GM12878 (cell line): ENCODE measurements at regions not wholly inside any gene's neighbourhood (a gene's known extent, or its start where the extent isn't known, plus 50 kb on each side); places are given as distances from the start of the nearest gene placed in this dataset.

Source experiments
- CTCF ChIP-seq, 3 experiments: IDR thresholded peaks in 2 of 3; conservative IDR thresholded peaks in 1 of 3; 2 replicates each; pipeline ENCODE4 v1.5.1; 2011; ENCODE audit warnings: low read depth in 3 of 3, low read length in 3 of 3, mild to moderate bottlenecking in 3 of 3, control low read depth in 2 of 3, moderate library complexity in 2 of 3, inconsistent platforms in 1 of 3, mixed read lengths in 1 of 3; ENCODE audit not compliant: control insufficient read depth in 2 of 3, insufficient read depth in 1 of 3; ENCODE audit errors: extremely low read depth in 1 of 3
- ETV6 ChIP-seq, 2 experiments: fragments of 450-650 bp in 1 of 2; IDR thresholded peaks in 1 of 2; conservative IDR thresholded peaks in 1 of 2; 2 replicates each; pipeline ENCODE4 v1.6.1; 2014; ENCODE audit warnings: antibody characterized with exemption in 1 of 2, borderline replicate concordance in 1 of 2, low read depth in 1 of 2, mild to moderate bottlenecking in 1 of 2, moderate library complexity in 1 of 2
- JUND ChIP-seq: IDR thresholded peaks from 2 replicates; pipeline ENCODE4 v1.6.1; 2012; ENCODE audit warnings: low read depth, mild to moderate bottlenecking, low read length, improper control_type of control experiment, moderate library complexity
- KDM1A ChIP-seq: fragments of 200-600 bp; sonication (generic); IDR thresholded peaks from 2 replicates; pipeline ENCODE4 v1.6.1; 2016; ENCODE audit warnings: borderline replicate concordance
- MEF2B ChIP-seq: fragments of 450-650 bp; IDR thresholded peaks from 2 replicates; pipeline ENCODE4 v1.6.1; 2018; ENCODE audit warnings: mild to moderate bottlenecking, moderate library complexity; ENCODE audit not compliant: partially characterized antibody, poor library complexity, severe bottlenecking
- NFIC ChIP-seq: IDR thresholded peaks from 2 replicates; pipeline ENCODE4 v1.6.1; 2012; ENCODE audit warnings: low read depth, mild to moderate bottlenecking, inconsistent platforms, low read length, moderate library complexity
- NFYA ChIP-seq: IDR thresholded peaks from 2 replicates; pipeline ENCODE4 v1.6.1; 2011; ENCODE audit warnings: low read depth, mild to moderate bottlenecking, low read length, improper control_type of control experiment, borderline replicate concordance
- NFYB ChIP-seq: IDR thresholded peaks from 2 replicates; pipeline ENCODE4 v1.6.1; 2011; ENCODE audit warnings: low read depth, mild to moderate bottlenecking, low read length, improper control_type of control experiment, moderate library complexity; ENCODE audit not compliant: insufficient read depth
- PKNOX1 ChIP-seq: fragments of 450-650 bp; IDR thresholded peaks from 2 replicates; pipeline ENCODE4 v1.6.1; 2016; ENCODE audit warnings: mild to moderate bottlenecking
- POLR2AphosphoS5 ChIP-seq: IDR thresholded peaks from 2 replicates; pipeline ENCODE4 v1.6.1; 2011; ENCODE audit warnings: mild to moderate bottlenecking, low read length, inconsistent platforms
- USF2 ChIP-seq: IDR thresholded peaks from 2 replicates; pipeline ENCODE4 v1.6.1; 2011; ENCODE audit warnings: low read depth, low read length, improper control_type of control experiment, borderline replicate concordance
- ZNF274 ChIP-seq: IDR thresholded peaks from one replicate; pipeline ENCODE4 v1.8.0; 2011; ENCODE audit not compliant: insufficient read length, insufficient read depth

- TF ChIP-seq CTCF (IDR thresholded peaks at IDR 0.05 in 2 of 3, conservative IDR thresholded peaks at IDR 0.05 in 1 of 3; ENCODE audit: control insufficient read depth in 2 of 3, extremely low read depth in 1 of 3, insufficient read depth in 1 of 3, low read depth in 3 of 3, low read length in 3 of 3): peak; percentile 84 to 97 (median 93)
- no peak for TF ChIP-seq MEF2B
- no peak for TF ChIP-seq NFIC
- no peak for TF ChIP-seq PKNOX1
- TF ChIP-seq JUND: no peak
- no peak for TF ChIP-seq KDM1A
- TF ChIP-seq POLR2AphosphoS5: no peak
- TF ChIP-seq NFYA: no peak
- no peak for TF ChIP-seq ZNF274
- TF ChIP-seq NFYB: no peak
- no peak for TF ChIP-seq ETV6 (conservative IDR thresholded peaks at IDR 0.05 in 1 of 2, IDR thresholded peaks at IDR 0.05 in 1 of 2; ENCODE audit: borderline replicate concordance in 1 of 2, low read depth in 1 of 2)
- no peak for TF ChIP-seq USF2
Observed at GRCh38 chr9:119968836-119969707, 599.8 kb upstream of the BRINP1 start.
